ENCODE measurements at regions not wholly inside any gene's neighbourhood (a gene's known extent, or its start where the extent isn't known, plus 50 kb on each side); places are given as distances from the start of the nearest gene placed in this dataset.

DNA sequence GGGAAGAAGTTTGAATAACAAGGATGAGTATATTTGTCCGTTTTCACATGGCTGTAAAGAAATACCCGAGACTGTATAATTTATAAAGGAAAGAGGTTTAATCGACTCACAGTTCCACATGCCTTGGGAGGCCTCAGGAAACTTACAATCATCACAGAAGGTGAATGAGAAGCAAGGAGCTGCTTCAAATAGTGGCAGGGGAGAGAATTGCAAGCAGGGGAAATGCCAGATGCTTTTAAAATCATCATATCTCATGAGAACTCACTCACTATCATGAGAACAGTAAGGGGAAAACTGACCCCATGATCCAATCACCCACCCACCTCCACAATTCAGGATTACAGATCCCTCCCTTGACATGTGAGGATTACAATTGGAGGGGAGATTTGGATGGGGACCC, 212.8 kb upstream of the CDH8 start:
- DNase-seq (ENCODE audit: low read depth), result no peak

DNA sequence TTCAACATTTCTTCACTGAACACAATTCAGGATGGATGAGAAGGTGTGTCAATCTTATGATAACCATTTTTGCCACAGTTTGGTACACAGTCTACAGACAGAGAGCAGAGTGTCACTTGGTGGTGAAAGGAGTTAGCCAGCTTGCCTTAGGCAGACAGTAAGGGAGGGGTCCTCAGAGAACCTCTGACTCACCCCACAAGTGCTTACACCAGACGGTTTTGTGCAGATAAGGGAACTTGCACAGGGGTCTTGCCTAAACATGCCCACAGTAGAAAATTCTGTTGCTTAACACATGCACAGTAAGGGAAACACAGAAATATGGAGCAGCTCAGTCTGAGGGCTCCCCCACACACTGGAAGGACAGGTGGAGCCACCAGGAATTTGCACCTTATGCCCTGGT, 204.5 kb upstream of the CDH8 start:
- no peak for DNase-seq (ENCODE audit: low read depth)

DNA sequence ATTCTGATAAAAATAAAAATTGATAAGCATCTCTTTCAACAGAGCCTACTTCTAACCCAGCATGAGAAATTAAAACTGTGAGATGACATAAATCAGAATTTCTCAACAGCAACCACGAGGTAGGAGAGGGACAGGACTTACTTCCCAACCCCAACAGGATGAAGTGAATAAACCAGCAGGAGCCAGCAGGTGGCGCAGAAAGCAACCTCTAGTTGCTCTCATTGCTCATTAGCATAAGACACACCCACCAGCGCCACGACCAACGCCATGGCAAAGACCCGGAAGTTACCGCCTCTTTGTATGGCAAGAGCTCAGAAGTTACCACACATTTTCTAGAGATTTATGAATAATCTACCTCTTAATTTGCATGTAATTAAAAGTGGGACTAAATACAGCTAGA, 189.4 kb upstream of the CDH8 start:
- DNase-seq (ENCODE audit: low read depth), result peak; percentile 81

DNA sequence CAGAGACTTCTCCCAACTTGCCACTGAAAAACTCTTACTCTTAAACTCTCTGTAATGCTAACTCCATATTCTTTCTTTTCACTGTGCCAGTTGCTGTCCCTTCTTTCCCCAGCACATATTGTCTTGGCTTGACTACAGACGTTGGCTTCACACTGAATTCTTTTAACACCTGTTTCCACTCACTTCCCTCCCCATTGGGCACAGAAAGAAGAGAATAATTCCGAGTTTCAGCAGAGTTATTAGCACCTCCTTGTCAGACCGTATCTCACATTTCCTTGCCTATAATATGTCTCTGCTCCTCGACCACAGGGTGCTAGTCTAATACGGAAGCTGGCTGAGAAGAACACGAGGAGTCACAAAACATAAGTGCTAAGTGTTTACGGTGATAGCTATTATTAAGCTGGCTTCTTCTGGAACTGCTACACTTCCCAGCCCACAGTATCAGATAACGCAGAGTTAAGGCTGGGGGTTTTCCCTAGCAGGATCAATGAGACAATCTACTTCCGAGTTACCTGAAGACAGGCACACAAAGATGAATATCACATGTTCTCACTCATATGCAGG, 188.5 kb upstream of the CDH8 start:
- no peak for DNase-seq (ENCODE audit: low read depth)

DNA sequence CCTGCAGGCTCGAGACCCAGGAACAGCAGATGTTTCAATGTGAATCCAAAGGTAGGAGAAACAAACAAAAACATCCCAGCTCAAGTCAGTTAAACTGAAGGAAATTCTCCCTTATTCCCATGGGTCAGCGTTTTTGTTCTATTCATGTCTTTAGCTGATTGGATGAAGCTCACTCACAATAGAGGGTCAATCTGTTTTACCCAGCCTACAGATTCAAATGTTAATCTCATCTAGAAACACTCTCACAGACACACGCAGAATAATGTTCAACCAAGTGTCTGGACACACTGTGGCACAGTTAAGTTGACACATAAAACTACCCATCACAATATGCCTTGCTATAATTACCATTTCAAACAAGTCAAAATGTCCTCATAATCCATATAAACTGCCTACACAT, 180.6 kb upstream of the CDH8 start:
- no peak for DNase-seq (ENCODE audit: low read depth)

DNA sequence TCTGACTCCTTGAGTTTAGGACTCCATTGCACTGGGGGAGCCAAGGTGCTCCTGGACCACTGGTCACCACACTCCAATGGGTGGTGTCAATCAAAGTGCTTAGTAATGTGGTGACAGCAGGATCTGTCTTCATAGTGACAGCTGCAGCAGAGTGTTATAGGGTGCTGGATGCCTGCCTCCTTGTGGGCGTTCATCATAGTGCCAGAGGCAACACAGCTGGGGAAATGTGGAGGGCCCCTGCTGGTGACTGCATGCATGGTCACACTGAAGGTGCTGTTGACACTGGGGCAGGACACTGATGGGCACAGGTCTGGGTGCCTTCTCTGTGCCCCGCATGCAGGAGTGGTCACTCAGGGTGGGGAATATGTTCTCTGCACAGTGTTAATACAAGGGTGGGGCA, 177.5 kb upstream of the CDH8 start:
- DNase-seq (ENCODE audit: low read depth), result no peak

DNA sequence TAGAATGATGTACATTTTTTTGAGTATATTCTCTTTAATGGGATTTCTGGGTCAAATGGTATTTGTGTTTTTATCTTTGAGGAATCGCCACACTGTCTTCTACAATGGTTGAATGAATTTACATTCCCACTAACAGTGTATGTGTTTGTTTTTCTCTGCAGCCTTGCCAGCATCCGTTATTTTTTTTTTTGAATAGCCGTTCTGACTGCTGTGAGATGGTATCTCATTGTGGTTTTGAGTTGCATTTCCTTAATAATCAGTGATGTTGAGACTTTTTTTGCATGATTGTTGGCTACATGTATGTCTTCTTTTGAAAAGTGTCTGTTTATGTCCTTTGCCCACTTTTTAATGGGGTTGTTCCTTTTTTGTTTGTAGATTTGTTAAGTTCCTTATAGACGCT, 172.7 kb upstream of the CDH8 start:
- DNase-seq (ENCODE audit: low read depth), result no peak

DNA sequence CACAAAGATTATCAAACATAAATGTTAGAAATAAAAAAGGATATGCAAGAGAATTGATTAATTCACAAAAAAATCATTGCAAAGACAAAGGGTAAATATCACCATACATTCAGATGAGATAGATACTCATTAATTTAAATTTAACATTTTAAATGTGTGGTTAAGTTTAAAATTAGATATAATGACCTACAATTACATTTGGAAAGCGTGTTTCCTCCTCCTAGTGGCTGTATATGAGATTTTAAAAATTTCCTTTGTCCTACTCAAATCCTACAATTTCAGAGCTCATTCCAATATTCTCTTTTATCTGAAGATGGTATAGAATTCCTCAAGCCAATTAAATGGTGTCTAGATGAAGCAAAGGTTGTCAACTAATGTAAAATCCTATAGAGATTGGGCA, 169.2 kb upstream of the CDH8 start:
- no peak for DNase-seq (ENCODE audit: low read depth)

DNA sequence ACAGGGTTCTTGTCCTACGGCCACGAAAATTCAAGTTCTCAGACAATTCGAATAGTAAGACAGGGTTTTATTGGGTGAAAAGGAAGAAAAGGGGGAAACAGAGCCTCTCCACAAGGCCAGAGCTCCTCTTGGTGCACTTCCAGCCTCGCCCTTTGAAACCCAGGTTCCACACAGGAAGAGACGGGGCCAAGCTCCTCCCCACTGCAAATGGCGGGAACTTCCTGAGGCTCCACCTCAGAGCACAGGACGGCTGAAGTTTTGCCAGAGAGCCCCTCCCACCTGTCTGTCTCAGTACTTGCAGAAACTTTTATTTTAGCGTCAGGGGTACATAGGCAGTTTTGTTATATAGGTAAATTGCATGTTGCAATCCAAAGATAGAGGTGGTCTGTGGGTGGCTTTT, 165.7 kb upstream of the CDH8 start:
- DNase-seq (ENCODE audit: low read depth), result no peak

DNA sequence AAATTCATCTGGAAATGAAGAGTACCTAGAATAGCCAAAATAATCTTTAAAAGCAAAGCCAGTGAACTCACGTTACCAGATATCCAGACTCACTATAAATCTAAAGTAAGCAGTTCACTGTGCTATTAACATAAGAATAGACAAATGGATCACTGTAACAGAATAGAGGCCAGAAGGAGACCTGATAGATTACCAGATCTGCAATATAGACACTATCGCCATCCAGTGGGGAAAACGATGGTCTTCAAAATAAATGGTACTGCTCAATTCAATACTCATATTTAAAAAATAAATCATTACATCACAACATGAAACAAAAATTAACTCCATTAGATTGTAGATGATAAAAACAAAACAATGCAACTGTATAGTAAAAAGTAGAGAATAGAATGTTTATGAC, 158.6 kb upstream of the CDH8 start:
- DNase-seq (ENCODE audit: low read depth), result peak; percentile 9

DNA sequence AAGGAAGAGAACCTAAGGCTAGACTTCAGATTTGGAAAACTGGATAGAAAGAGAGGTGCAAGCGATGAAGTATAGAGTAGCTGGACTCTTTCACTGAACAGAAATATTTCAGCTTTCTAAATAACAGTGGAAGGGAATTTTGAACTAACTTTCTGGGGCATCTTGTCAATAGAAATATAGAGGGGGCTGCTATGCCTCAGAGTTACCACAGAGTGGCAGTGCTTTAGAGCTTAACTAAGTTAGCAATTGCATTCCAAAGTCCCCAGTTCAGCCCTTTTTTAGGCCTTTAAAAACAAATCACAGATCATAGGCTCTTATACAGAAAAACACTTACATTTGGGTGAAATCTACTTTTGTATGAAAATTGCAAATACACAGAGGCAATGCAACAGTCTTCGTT, 154.2 kb upstream of the CDH8 start:
- DNase-seq (ENCODE audit: low read depth), result peak; percentile 5

DNA sequence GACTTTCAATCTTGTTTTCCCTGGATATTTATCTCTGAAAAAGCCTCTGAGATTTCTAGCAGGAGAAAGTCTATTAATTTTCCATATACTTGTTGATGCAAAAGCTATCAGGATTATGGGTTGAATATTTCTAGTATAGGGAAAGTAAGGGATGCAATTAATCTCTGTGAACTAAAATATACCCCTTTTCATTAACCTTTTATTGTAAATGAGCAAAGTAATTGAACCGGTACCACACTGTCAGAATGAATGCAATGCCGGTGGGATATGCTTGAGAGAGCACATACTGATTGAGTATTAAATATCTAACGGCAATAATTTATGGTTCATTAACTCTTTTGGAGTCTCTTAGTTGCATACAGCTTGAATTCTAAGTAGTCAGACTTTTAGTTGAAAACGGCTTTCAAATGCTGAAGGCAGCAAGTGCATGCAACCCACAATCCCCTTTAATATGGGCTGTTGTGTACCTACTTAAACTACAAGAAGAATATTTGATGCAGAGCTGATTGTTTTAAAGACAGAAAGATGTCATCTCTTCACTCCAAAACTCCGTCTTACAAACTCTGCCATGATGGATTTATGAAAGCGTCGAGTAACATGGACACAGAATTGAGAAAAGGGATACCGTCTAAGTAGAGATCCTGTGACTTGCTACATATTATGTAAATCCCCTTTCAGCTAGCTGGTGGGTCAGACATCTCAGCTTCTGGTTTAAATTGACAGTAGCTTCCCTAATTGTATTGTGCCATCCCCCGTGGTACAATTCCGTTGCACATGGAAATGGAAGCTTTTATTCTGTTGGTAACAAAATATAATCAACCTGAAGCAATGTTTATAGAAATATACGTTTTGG, 141.3 kb upstream of the CDH8 start:
- no peak for DNase-seq (ENCODE audit: low read depth)

DNA sequence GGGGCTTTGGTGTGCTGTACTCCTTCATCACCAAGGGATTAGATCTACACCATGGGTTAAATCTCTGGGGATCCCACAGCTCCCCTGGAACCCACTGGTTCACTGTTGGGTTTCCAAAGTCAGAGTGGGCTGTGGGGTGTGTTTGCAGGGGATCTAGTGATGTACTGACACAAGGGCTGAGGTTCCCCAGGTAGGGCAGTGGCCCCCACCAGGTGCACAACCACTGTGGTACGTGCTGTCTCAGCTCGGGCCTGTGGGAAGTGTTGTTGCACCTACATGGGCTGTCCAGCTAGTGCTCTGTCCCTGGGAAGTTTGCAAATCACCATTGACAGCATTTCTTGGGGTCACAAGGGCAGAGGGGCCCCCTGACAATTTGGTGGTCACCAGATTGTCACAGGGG, 134.4 kb upstream of the CDH8 start:
- no peak for DNase-seq (ENCODE audit: low read depth)

DNA sequence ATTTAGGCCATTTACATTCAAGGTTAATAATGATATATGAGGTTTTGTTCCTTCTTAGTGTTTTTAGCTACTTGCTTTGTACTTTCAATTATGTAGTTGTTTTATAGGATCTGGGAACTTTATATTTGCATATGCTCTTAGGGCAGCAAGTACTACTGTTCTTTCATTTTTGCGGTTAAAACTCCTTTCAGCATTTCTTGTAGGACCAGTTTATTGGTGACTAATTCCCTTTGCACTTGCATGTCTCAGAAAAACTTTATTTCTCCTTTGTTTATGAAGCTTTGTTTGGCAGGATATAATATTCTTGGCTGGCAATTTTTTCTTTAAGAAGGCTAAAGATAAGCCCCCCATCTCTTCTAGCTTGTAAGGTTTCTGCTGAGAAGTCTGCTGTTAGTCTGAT, 131.3 kb upstream of the CDH8 start:
- DNase-seq (ENCODE audit: low read depth), result no peak

DNA sequence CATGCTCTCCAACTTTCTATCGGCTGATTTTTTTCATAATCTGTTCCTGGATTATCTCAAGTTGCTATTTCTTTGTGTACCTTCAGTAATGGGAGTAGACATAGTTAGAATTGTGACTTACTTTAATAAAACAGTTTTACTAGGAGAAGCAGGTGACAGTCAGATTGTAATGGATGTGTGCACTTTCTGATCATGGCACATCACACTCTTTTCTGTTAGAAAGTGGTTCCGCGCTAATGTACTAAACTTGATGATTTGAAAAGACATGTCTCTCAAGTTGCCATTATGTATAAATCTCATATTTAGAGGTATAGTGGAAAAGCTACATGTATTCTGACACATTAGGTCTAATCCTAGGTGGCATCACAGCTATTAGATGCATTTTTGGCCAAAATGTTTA, 121.3 kb upstream of the CDH8 start:
- no peak for DNase-seq (ENCODE audit: low read depth)

DNA sequence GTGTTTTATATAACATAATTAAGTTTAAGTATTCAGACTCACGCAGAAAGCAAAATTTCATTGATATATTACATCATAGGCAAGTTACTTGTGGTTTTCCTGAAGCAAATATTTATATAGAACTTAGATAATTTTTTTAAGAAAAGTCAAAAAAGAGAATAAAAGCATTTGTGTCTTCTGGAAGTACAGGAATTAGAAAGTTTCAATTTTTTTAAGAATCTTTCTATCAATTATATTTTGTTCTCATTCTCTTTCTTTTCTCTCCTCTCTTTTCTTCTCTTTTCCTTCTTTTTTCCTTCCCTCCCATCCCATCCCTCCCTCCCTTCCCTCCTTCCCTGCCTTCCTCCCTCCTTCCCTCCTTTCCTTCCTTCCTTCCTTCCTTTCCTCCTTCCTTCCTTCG, 120.7 kb upstream of the CDH8 start:
- DNase-seq (ENCODE audit: low read depth), result no peak

DNA sequence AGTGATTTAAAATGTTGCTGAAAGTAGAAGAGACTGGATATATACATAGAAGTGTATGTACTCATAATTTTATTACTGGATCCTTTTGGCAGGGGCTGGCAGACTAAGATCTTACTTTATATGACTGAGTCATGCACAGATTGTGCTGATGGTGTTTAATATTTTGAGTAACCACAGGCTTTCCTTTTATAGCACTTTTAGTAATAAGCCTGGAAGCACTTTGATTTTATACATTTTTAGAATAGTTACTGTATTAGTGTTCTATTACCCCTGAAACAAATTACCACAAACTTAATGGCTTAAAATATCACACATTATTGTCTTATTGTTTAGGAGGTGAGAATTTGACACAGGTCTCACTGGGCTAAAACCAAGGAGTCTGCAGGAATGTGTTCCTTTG, 113.4 kb upstream of the CDH8 start:
- DNase-seq (ENCODE audit: low read depth), result peak; percentile 59

DNA sequence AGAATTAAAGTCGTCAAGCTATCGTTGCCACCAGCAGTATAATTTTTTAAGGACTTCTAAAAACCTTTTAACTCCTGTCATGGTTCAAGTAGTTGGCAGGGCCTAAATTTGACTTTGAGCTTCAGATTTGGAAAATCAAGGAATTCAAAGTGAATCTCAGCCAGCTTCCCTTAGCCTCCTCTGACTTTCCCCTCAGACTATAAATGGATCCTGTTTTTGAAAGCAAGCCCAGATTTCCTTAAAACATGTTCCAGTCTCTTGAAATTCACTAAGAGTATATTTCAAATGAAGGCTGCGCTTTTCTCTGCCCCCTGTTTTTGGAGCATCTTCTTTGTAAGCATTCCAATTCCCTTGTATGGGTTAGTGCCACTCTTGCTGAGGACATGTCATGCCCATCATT, 101.8 kb upstream of the CDH8 start:
- no peak for DNase-seq (ENCODE audit: low read depth)

DNA sequence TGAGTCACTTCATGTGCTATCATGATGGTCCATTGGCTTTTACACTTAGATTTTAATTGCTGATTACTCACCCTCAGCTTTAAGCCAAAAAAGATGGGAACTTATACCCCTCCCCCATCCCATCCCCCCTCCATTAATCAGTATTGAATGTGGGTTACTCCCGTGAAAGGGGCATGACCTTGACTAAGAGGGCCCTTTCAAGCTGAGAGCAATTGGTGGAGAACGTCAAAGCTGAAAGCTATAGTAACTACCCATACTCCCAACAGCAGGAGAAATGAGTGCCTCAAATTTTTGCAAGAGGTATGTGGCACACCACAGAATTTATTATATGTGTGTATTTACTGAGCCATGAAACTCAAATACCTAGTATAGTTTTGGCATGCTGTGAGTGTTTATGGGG, 99.7 kb upstream of the CDH8 start:
- peak; percentile 78 for DNase-seq (ENCODE audit: low read depth)

DNA sequence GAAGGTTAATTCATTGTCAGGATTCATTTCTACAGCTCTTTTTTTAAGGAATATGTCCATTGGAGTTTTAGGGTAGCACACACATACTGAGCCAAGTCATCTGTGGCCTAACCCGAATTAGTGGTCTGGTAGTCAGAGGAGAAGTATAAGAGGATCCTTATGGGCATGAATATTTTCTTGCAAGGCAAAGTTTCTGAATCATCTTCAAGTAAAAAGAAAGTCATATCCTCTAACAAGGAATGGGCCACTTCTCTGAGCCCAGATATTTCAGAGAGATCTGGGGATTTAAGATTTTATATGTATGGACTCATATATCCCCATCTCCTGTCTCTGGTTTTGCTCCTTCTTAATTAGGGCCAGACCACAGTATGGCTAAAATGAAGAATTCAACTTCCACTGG, 99.2 kb upstream of the CDH8 start:
- peak; percentile 32 for DNase-seq (ENCODE audit: low read depth)

DNA sequence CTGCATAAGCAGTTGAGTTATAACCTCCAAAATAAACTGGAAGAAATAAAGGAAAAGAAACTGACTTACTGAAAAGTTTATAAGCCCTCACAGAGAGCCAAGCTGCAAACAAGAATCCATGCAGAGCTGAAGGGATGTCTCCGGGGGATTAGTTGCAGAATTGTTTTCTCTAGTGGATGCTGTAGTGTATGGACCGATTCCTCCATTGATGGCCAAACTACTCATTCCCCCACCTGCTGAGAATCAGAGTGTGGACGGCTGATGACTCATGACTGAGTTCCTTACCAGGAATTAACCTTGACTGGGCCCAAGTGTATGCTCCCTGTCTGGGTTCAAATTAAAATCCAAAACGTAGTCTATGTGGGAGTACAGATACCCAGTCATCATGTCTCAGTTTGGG, 93.9 kb upstream of the CDH8 start:
- DNase-seq (ENCODE audit: low read depth), result peak; percentile 37

DNA sequence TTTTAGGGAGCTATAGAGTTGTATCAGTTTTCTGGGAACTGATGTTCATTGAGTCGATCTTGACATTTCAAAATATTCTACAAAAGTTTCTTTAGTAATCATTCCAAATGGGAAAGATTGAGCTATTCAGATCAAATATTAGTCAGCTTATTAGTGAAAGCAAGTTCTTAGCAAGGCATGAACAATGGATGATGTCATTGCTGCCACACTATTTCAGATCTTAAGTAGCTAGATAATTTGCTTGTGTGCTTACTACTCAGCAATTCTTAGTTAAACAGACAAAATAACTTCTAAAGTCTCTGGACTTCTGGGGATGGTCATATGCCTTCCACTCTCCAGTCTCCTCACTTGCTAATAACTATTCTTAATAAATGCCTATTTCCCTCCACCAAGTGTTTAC, 69.0 kb upstream of the CDH8 start:
- DNase-seq (ENCODE audit: low read depth), result no peak

DNA sequence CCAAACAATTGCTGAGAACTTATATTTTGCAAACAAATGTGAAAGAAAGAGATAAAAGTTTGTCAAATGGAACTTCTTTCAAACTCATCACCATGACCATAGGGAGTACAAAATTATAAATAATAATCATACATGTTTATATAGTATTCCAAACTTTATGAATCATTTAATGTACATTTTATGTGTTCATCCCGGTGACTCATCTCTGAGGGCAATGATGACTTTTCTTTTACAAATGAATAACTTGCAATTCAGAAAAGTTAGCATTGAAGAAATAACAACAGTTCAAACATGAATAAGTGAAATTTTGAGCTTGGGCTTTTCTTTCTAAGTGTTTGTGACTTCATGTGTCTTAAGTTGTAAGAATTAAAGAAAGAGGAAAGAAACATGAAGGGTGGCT, 66.3 kb upstream of the CDH8 start:
- no peak for DNase-seq (ENCODE audit: low read depth)

DNA sequence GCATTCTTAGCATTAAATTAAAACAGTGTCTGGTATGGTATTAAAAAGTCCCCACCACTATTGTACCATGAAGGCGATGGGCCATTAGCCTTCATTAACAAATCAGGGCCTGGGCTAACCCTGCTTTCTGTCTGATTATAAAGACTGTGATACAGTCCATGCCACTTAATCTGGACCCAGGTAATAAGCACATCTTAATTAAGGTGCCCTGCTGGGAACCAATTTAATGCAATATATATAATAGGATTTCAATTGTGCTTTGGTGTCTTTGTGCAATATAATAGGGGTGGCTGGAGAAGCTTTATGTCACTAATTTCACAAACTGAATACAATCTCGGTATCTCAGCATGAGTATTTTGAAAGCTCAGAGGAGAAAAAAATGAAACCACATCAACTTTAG, 64.4 kb upstream of the CDH8 start:
- DNase-seq (ENCODE audit: low read depth), result no peak
